Liver (tissue), 8 donors: ENCODE measurements at regions not wholly inside any gene's neighbourhood (a gene's known extent, or its start where the extent isn't known, plus 50 kb on each side); places are given as distances from the start of the nearest gene placed in this dataset.

Experiments used
- DNase-seq: peaks from one replicate; pipeline ENCODE4 v3.0.0-alpha.2; 2017; ENCODE audit warnings: low spot score
- H3K27ac ChIP-seq, 2 donors: one replicate each; pipeline ENCODE4 v1.7.0; 2013; ENCODE audit warnings: inconsistent platforms in 2 of 2, low read length in 2 of 2, control low read depth in 1 of 2, low read depth in 1 of 2, mild to moderate bottlenecking in 1 of 2
- H3K27me3 ChIP-seq, 4 donors: one replicate each; pipeline versions ENCODE4 v1.6.1 to v1.7.0; 2013; ENCODE audit warnings: low read length in 3 of 4, inconsistent platforms in 1 of 4, mild to moderate bottlenecking in 1 of 4, moderate library complexity in 1 of 4; ENCODE audit not compliant: control insufficient read depth in 4 of 4, insufficient read depth in 4 of 4
- H3K36me3 ChIP-seq, 4 donors: one replicate each; pipeline versions ENCODE4 v1.6.1 to v1.7.0; 2013; ENCODE audit warnings: low read length in 3 of 4, mild to moderate bottlenecking in 3 of 4, low read depth in 1 of 4, moderate library complexity in 1 of 4; ENCODE audit not compliant: control insufficient read depth in 4 of 4, insufficient read depth in 3 of 4
- H3K4me1 ChIP-seq, 4 donors: one replicate each; pipeline versions ENCODE4 v1.6.1 to v1.7.0; 2013; ENCODE audit warnings: low read length in 3 of 4, mild to moderate bottlenecking in 3 of 4, moderate library complexity in 1 of 4; ENCODE audit not compliant: control insufficient read depth in 4 of 4, insufficient read depth in 4 of 4
- H3K4me3 ChIP-seq, 3 donors: one replicate each; pipeline versions ENCODE4 v1.6.1 to v1.7.0; 2013; ENCODE audit warnings: low read length in 3 of 3, control low read depth in 1 of 3, low read depth in 1 of 3, mild to moderate bottlenecking in 1 of 3
- H3K9ac ChIP-seq, 2 donors: one replicate each; pipeline ENCODE4 v1.7.0; 2013; ENCODE audit warnings: low read length in 2 of 2, mild to moderate bottlenecking in 2 of 2, moderate library complexity in 2 of 2, control low read depth in 1 of 2, low read depth in 1 of 2
- H3K9me3 ChIP-seq, 4 donors: one replicate each; pipeline versions ENCODE4 v1.6.1 to v1.7.0; 2013; ENCODE audit warnings: low read length in 3 of 4; ENCODE audit not compliant: control insufficient read depth in 4 of 4
- ATF3 ChIP-seq: IDR thresholded peaks from 2 replicates; pipeline ENCODE4 v1.6.1; 2016; ENCODE audit warnings: antibody characterized with exemption
- CTCF ChIP-seq: fragments of 150-350 bp; IDR thresholded peaks from 2 replicates; pipeline ENCODE4 v1.5.1; 2017; ENCODE audit warnings: improper control_type of control experiment, low read depth, low read length; ENCODE audit not compliant: missing input control
- EGR1 ChIP-seq, 2 donors: IDR thresholded peaks; 2 replicates each; pipeline ENCODE4 v1.6.1; 2016 to 2018; ENCODE audit warnings: antibody characterized with exemption in 2 of 2, low read depth in 2 of 2
- FOXA1 ChIP-seq: IDR thresholded peaks from 2 replicates; pipeline ENCODE4 v1.6.1; 2016; ENCODE audit warnings: antibody characterized with exemption
- FOXA2 ChIP-seq: IDR thresholded peaks from 2 replicates; pipeline ENCODE4 v1.6.1; 2016; ENCODE audit warnings: antibody characterized with exemption
- GABPA ChIP-seq, 2 donors: IDR thresholded peaks in 1 of 2; conservative IDR thresholded peaks in 1 of 2; 2 replicates each; pipeline ENCODE4 v1.6.1; 2016; ENCODE audit warnings: antibody characterized with exemption in 2 of 2, mild to moderate bottlenecking in 1 of 2, moderate library complexity in 1 of 2
- HNF4A ChIP-seq, 2 donors: conservative IDR thresholded peaks; 2 replicates each; pipeline ENCODE4 v1.6.1; 2016; ENCODE audit warnings: antibody characterized with exemption in 2 of 2, mild to moderate bottlenecking in 2 of 2
- HNF4G ChIP-seq: IDR thresholded peaks from 2 replicates; pipeline ENCODE4 v1.6.1; 2016; ENCODE audit warnings: antibody characterized with exemption
- JUND ChIP-seq, 2 donors: IDR thresholded peaks; 2 replicates each; pipeline ENCODE4 v1.6.1; 2016; ENCODE audit warnings: antibody characterized with exemption in 2 of 2
- MAX ChIP-seq: IDR thresholded peaks from 2 replicates; pipeline ENCODE4 v1.6.1; 2016; ENCODE audit warnings: antibody characterized with exemption
- NR2F2 ChIP-seq: IDR thresholded peaks from 2 replicates; pipeline ENCODE4 v1.6.1; 2016; ENCODE audit warnings: antibody characterized with exemption
- RAD21 ChIP-seq, 2 donors: IDR thresholded peaks; 2 replicates each; pipeline ENCODE4 v1.6.1; 2016; ENCODE audit warnings: antibody characterized with exemption in 2 of 2, mild to moderate bottlenecking in 2 of 2
- REST ChIP-seq: IDR thresholded peaks from 2 replicates; pipeline ENCODE4 v1.6.1; 2016; ENCODE audit warnings: antibody characterized with exemption, mild to moderate bottlenecking
- RXRA ChIP-seq, 2 donors: IDR thresholded peaks; 2 replicates each; pipeline ENCODE4 v1.6.1; 2017 to 2018; ENCODE audit warnings: antibody characterized with exemption in 2 of 2, mild to moderate bottlenecking in 1 of 2
- SP1 ChIP-seq: IDR thresholded peaks from 2 replicates; pipeline ENCODE4 v1.6.1; 2018; ENCODE audit warnings: antibody characterized with exemption, mild to moderate bottlenecking
- TAF1 ChIP-seq: conservative IDR thresholded peaks from 2 replicates; pipeline ENCODE4 v1.6.1; 2016; ENCODE audit warnings: antibody characterized with exemption, mild to moderate bottlenecking
- YY1 ChIP-seq: IDR thresholded peaks from 2 replicates; pipeline ENCODE4 v1.6.1; 2016; ENCODE audit warnings: antibody characterized with exemption, mild to moderate bottlenecking
- ZBTB33 ChIP-seq: IDR thresholded peaks from 2 replicates; pipeline ENCODE4 v1.6.1; 2016; ENCODE audit warnings: antibody characterized with exemption
- WGBS: extraction: QIAGEN DNeasy Blood & Tissue Kit; methylation state at CpG from one replicate; pipeline ENCODE4 v1.1.7; 2013; 5-methylcytosine and 5-hydroxymethylcytosine counted together
- donor health status: healthy.
- donor health status: healthy.
- donor health status: healthy.
- donor health status: healthy.
- donor health status: healthy.

GRCh38 chr9:6133346-6134063 lies 82.1 kb upstream of the IL33 start:
- no peak for DNase-seq
- Histone ChIP-seq H3K4me1 (no peaks in the 10 kb centered on the region), H3K36me3 (no peaks in the 10 kb centered on the region), H3K9ac (no peak overlapping the region), H3K9me3 (no peaks in the 10 kb centered on the region), H3K27me3 (no peaks in the 10 kb centered on the region), H3K4me3 (no peak overlapping the region), H3K27ac (no peak overlapping the region)
- WGBS, result 84% methylated on average over 5 of the region's 5 CpGs
- TF ChIP-seq NR2F2 (no peak), TAF1 (no peak), FOXA1 (no peak), YY1 (no peak), CTCF (no peak), GABPA (IDR thresholded peaks at IDR 0.05 in 1 of 2, conservative IDR thresholded peaks at IDR 0.05 in 1 of 2) (no peak), ZBTB33 (no peak), EGR1 (IDR thresholded peaks at IDR 0.05; ENCODE audit: low read depth in 2 of 2) (no peak), MAX (no peak), ATF3 (no peak), SP1 (no peak), HNF4A (conservative IDR thresholded peaks at IDR 0.05) (no peak), FOXA2 (no peak), JUND (IDR thresholded peaks at IDR 0.05) (no peak), RXRA (IDR thresholded peaks at IDR 0.05) (no peak), RAD21 (IDR thresholded peaks at IDR 0.05) (no peak), HNF4G (no peak), REST (no peak)
